Transverse colon (tissue), 4 donors: ENCODE measurements at regions not wholly inside any gene's neighbourhood (a gene's known extent, or its start where the extent isn't known, plus 50 kb on each side); places are given as distances from the start of the nearest gene placed in this dataset.
"Not testable (repeated sequence)": the region's sequence is repeated elsewhere in the genome, so short reads cannot be mapped to it uniquely, and the experiment has no call there.

Experiments
- DNase-seq: peaks from one replicate; pipeline ENCODE4 v3.0.0-alpha.2; 2019
- H3K27ac ChIP-seq, 4 donors: fragments of 200-600 bp; sonication (generic); 2 replicates each; pipeline ENCODE4 v1.5.1; 2016 to 2018; ENCODE audit warnings: inconsistent platforms in 4 of 4
- H3K27me3 ChIP-seq: fragments of 200-600 bp; sonication (generic); 2 replicates; pipeline ENCODE4 v1.5.1; 2017; ENCODE audit warnings: inconsistent platforms
- H3K36me3 ChIP-seq, 4 donors: fragments of 200-600 bp; sonication (generic); 2 replicates each; pipeline ENCODE4 v1.5.1; 2017 to 2019; ENCODE audit warnings: inconsistent platforms in 4 of 4
- H3K4me1 ChIP-seq, 4 donors: fragments of 200-600 bp; sonication (generic); 2 replicates each; pipeline ENCODE4 v1.5.1; 2017 to 2020; ENCODE audit warnings: inconsistent platforms in 4 of 4
- H3K4me3 ChIP-seq, 4 donors: fragments of 200-600 bp; sonication (generic); 1 replicate in 1 of 4; 2 replicates in 3 of 4; pipeline versions ENCODE4 v1.5.1 to v1.6.1; 2017 to 2019; ENCODE audit warnings: inconsistent platforms in 4 of 4
- H3K9me3 ChIP-seq, 2 donors: fragments of 200-600 bp; sonication (generic); 2 replicates each; pipeline ENCODE4 v1.5.1; 2017 to 2019; ENCODE audit warnings: inconsistent platforms in 2 of 2
- EP300 ChIP-seq: sonication (generic); formaldehyde crosslinking; IDR thresholded peaks from one replicate; pipeline ENCODE4 v1.6.1; 2017; ENCODE audit warnings: antibody characterized with exemption, low read depth
- POLR2A ChIP-seq: fragments of 450-650 bp; IDR thresholded peaks from one replicate; pipeline ENCODE4 v1.6.1; 2016; ENCODE audit warnings: antibody characterized with exemption, mild to moderate bottlenecking, moderate library complexity
- POLR2AphosphoS5 ChIP-seq, 3 donors: sonication (generic); formaldehyde crosslinking; IDR thresholded peaks; one replicate each; pipeline ENCODE4 v1.6.1; 2016; ENCODE audit warnings: antibody characterized with exemption in 3 of 3
- WGBS, 2 donors: methylation state at CpG; one replicate each; pipeline ENCODE4 v1.1.5; 2018; ENCODE audit warnings: low coverage in 1 of 2; 5-methylcytosine and 5-hydroxymethylcytosine counted together
- in situ Hi-C, 4 donors: fragments of 200-750 bp; cut with MboI; loops; one replicate each; pipeline versions ENCODE4 v1.15.0 to v1.15.1; 2017; ENCODE audit warnings: low sequenced_read_pairs in 3 of 4, low pct_ligation_motif_present in 1 of 4, low pct_unique_long_range_greater_than_20kb in 1 of 4
- intact Hi-C: fragments of 100-400 bp; cut with DNase I; formaldehyde crosslinking; loops from one replicate; pipeline ENCODE4 v1.15.1; 2023; ENCODE audit warnings: low total_unique reads
- TF ChIP-seq, protein P1 (sequence below), 5 experiments: fragments of 200-600 bp in 3 of 5; fragments of 450-650 bp in 2 of 5; sonication (generic) in 3 of 5; IDR thresholded peaks; 1 replicate in 2 of 5; 2 replicates in 3 of 5; pipeline ENCODE4 v1.5.1; 2016 to 2017; ENCODE audit warnings: antibody characterized with exemption in 5 of 5, inconsistent platforms in 3 of 5, mild to moderate bottlenecking in 2 of 5, moderate library complexity in 1 of 5

DNA sequence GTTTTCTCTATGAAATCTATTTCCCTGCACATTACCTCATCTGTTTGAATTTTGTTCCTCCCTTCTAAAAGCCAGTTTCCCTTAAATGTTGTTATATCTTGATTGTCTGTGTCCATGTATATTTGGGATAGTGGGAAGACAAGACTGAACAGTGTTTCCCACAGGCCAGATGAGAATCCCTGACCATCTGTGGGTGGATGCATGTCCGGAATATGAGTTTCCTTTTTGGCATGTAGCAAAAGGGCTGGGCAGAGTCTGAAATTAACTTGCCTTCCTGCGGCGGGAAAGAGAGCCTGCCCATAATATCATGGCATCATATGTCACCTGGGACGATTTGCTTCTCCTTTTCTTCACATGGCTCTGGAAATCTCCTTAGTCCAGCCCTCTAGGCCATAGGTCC lies 385.8 kb upstream of the MAF start:
- no peak for DNase-seq
- Histone ChIP-seq H3K4me1 (no peaks in the 10 kb centered on the region), H3K36me3 (no peaks in the 10 kb centered on the region), H3K9me3 (no peaks in the 10 kb centered on the region), H3K27me3 (no peaks in the 10 kb centered on the region), H3K4me3 (no peak overlapping the region), H3K27ac (no peak overlapping the region)
- intact Hi-C loops (no loop called here), in situ Hi-C loops (no loop called here)
- 89% methylated on average over 4 of the region's 4 CpGs; no CpG with 5 or more reads in 1 of the 2 donors for WGBS, 2 donors
- TF ChIP-seq POLR2AphosphoS5 (IDR thresholded peaks at IDR 0.05) (no peak), POLR2A (no peak), EP300 (no peak)
- TF ChIP-seq, protein P1, sequence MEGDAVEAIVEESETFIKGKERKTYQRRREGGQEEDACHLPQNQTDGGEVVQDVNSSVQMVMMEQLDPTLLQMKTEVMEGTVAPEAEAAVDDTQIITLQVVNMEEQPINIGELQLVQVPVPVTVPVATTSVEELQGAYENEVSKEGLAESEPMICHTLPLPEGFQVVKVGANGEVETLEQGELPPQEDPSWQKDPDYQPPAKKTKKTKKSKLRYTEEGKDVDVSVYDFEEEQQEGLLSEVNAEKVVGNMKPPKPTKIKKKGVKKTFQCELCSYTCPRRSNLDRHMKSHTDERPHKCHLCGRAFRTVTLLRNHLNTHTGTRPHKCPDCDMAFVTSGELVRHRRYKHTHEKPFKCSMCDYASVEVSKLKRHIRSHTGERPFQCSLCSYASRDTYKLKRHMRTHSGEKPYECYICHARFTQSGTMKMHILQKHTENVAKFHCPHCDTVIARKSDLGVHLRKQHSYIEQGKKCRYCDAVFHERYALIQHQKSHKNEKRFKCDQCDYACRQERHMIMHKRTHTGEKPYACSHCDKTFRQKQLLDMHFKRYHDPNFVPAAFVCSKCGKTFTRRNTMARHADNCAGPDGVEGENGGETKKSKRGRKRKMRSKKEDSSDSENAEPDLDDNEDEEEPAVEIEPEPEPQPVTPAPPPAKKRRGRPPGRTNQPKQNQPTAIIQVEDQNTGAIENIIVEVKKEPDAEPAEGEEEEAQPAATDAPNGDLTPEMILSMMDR (IDR thresholded peaks at IDR 0.05), result no peak

DNA sequence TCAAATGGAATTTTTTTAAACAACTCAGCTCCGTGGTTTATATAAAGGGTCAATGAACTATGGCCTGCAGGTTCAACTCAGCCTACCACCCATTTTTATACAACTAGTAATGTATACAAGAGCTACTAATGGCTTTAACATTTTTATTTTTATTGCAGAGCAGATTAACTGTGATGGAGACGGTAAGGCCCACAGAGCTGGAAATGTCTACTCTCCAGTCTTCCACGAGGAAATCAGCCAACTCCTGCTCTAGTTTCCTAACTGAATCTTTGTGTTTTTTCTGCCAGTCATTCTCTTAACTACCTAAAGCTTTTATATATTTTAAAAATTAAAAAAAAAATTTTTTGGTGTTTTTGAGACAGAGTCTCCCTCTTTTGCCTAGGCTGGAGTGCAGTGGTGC lies 385.1 kb upstream of the MAF start:
- Histone ChIP-seq H3K4me1 (no peaks in the 10 kb centered on the region), H3K27me3 (no peaks in the 10 kb centered on the region), H3K9me3 (no peaks in the 10 kb centered on the region), H3K27ac (no peak overlapping the region), H3K4me3 (no peak overlapping the region), H3K36me3 (no peaks in the 10 kb centered on the region)
- DNase-seq, result no peak
- no peak for TF ChIP-seq POLR2AphosphoS5 (IDR thresholded peaks at IDR 0.05)
- TF ChIP-seq, protein P1 (IDR thresholded peaks at IDR 0.05), result no peak
- no peak for TF ChIP-seq POLR2A
- TF ChIP-seq EP300, result no peak
- intact Hi-C loops (no loop called here), in situ Hi-C loops (no loop called here)
- 68 to 76% methylated on average over 3 of the region's 3 CpGs for WGBS, 2 donors

- H3K27ac ChIP-seq, H3K9me3 ChIP-seq, H3K36me3 ChIP-seq, H3K4me1 ChIP-seq, in situ Hi-C loops, H3K27me3 ChIP-seq, DNase-seq, intact Hi-C loops, H3K4me3 ChIP-seq: not testable (repeated sequence)
- WGBS, 2 donors, result 87 to 94% methylated on average over 4 to 6 of the region's 6 CpGs
Observed at GRCh38 chr16:79984149-79984548, 383.6 kb upstream of the MAF start.

DNA sequence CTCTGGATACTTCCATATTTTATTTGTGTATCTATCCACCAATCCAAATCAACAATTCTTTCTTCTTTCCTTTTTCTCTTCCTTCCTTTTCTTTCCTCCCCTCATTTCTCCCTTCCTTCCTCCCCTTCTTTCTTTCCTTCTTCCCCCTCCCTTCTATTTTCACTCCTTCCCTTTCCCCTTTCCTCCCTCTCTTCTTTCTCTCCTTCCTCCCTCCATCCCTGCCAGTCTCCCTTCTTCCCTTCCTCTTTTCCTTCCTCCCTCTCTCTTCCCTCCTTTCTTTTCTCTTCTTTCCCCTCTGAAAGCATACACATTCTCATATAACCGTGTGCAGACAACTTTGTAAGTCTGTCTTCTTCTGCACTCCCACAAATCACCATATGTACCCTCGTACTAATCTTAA lies 382.3 kb upstream of the MAF start:
- intact Hi-C loops, result no loop called here

GRCh38 chr16:79982361-79982760 lies 381.8 kb upstream of the MAF start:
- 70 to 78% methylated on average over 1 to 4 of the region's 4 CpGs for WGBS, 2 donors
- in situ Hi-C loops, result no loop called here
- TF ChIP-seq POLR2AphosphoS5 (IDR thresholded peaks at IDR 0.05), result no peak
- TF ChIP-seq POLR2A, result no peak
- TF ChIP-seq EP300, result no peak
- TF ChIP-seq, protein P1 (IDR thresholded peaks at IDR 0.05), result no peak
- Histone ChIP-seq H3K4me1 (no peaks in the 10 kb centered on the region), H3K36me3 (no peaks in the 10 kb centered on the region), H3K27ac (no peak overlapping the region), H3K9me3 (no peaks in the 10 kb centered on the region), H3K27me3 (no peaks in the 10 kb centered on the region), H3K4me3 (no peak overlapping the region)
- intact Hi-C loops, result no loop called here
- DNase-seq, result no peak

More for the DNA sequence above, 382.3 kb upstream of the MAF start:
- Histone ChIP-seq H3K9me3 (no peaks in the 10 kb centered on the region), H3K27me3 (no peaks in the 10 kb centered on the region), H3K27ac (no peak overlapping the region), H3K4me1 (no peaks in the 10 kb centered on the region), H3K4me3 (no peak overlapping the region), H3K36me3 (no peaks in the 10 kb centered on the region)
- TF ChIP-seq POLR2AphosphoS5 (IDR thresholded peaks at IDR 0.05) (no peak), EP300 (no peak), POLR2A (no peak)
- TF ChIP-seq, protein P1 (IDR thresholded peaks at IDR 0.05), result no peak
- no peak for DNase-seq
- in situ Hi-C loops, result no loop called here
- 73 to 74% methylated on average over 2 of the region's 2 CpGs for WGBS, 2 donors
